Fibroblast of lung (primary cell): ENCODE measurements at regions not wholly inside any gene's neighbourhood (a gene's known extent, or its start where the extent isn't known, plus 50 kb on each side); places are given as distances from the start of the nearest gene placed in this dataset.

Experiments
- CTCF ChIP-seq, 2 donors: IDR thresholded peaks in 1 of 2; conservative IDR thresholded peaks in 1 of 2; 1 replicate in 1 of 2; 2 replicates in 1 of 2; pipeline ENCODE4 v1.5.1; 2011 to 2012; ENCODE audit warnings: low read length in 2 of 2, control low read depth in 1 of 2, inconsistent platforms in 1 of 2, low read depth in 1 of 2, mild to moderate bottlenecking in 1 of 2
- EZH2 ChIP-seq: IDR thresholded peaks from 2 replicates; pipeline ENCODE4 v1.5.1; 2012; ENCODE audit warnings: low read length, control low read depth, mild to moderate bottlenecking; ENCODE audit errors: missing control alignments

- TF ChIP-seq CTCF (conservative IDR thresholded peaks at IDR 0.05 in 1 of 2, IDR thresholded peaks at IDR 0.05 in 1 of 2; ENCODE audit: low read depth in 1 of 2, low read length in 2 of 2) (no peak), EZH2 (no peak)
These were observed 473.6 kb upstream of the PROK2 start for GRCh38 chr3:72258361-72259141.
